H1 (cell line): ENCODE measurements at regions not wholly inside any gene's neighbourhood (a gene's known extent, or its start where the extent isn't known, plus 50 kb on each side); places are given as distances from the start of the nearest gene placed in this dataset.

ENCODE experiments used
- CTCF ChIA-PET: fragments of 300-600 bp; sonication (Branson Sonifier 250); formaldehyde crosslinking; loops from one replicate; lab custom pipeline; 2021; ENCODE audit not compliant: partially characterized antibody; lab: Charles Lee
- POLR2A ChIA-PET: fragments of 300-600 bp; sonication (Branson Sonifier 250); formaldehyde crosslinking; loops from one replicate; lab custom pipeline; 2021; ENCODE audit warnings: inconsistent platforms; ENCODE audit not compliant: partially characterized antibody; lab: Charles Lee
- DNase-seq, 2 experiments: peaks; one replicate each; pipeline versions ENCODE4 v3.0.0 to v3.0.0-alpha.2; 2010 to 2022; ENCODE audit warnings: low spot score in 2 of 2, low read depth in 1 of 2, mixed read lengths in 1 of 2
- FAIRE-seq: peaks from 2 replicates; lab custom pipeline; 2011; peaks lifted over from hg19 to GRCh38; lab: Jason Lieb, UNC
- H2AFZ ChIP-seq: 2 replicates; pipeline ENCODE4 v1.8.1; 2012; ENCODE audit warnings: low read length, inconsistent platforms
- H2AK5ac ChIP-seq: 2 replicates; pipeline ENCODE4 v1.6.1; 2013; ENCODE audit warnings: low read depth, low read length
- H2BK120ac ChIP-seq: replicated peaks from 2 replicates; pipeline ENCODE3; 2013; ENCODE audit warnings: low read depth, low read length, inconsistent platforms
- H2BK12ac ChIP-seq: 2 replicates; pipeline ENCODE4 v1.6.1; 2013; ENCODE audit warnings: low read depth, low read length
- H2BK15ac ChIP-seq: 2 replicates; pipeline ENCODE4 v1.6.1; 2013; ENCODE audit warnings: low read length
- H2BK20ac ChIP-seq: 2 replicates; pipeline ENCODE4 v1.6.1; 2013; ENCODE audit warnings: low read length
- H2BK5ac ChIP-seq: 2 replicates; pipeline ENCODE4 v1.6.1; 2013; ENCODE audit warnings: low read depth, low read length
- H3K14ac ChIP-seq: 2 replicates; pipeline ENCODE4 v1.6.1; 2013; ENCODE audit warnings: inconsistent platforms; ENCODE audit not compliant: insufficient read length
- H3K18ac ChIP-seq: 2 replicates; pipeline ENCODE4 v1.6.1; 2013; ENCODE audit warnings: low read length; ENCODE audit errors: extremely low read depth
- H3K23ac ChIP-seq: 2 replicates; pipeline ENCODE4 v1.6.1; 2013; ENCODE audit warnings: inconsistent platforms; ENCODE audit not compliant: insufficient read length
- H3K23me2 ChIP-seq: 2 replicates; pipeline ENCODE4 v1.6.1; 2013; ENCODE audit warnings: low read depth, low read length
- H3K27ac ChIP-seq: 2 replicates; pipeline ENCODE4 v1.6.1; 2011; ENCODE audit warnings: low read depth, low read length, inconsistent platforms
- H3K27me3 ChIP-seq, 4 experiments: replicated peaks in 1 of 4; 1 replicate in 1 of 4; 2 replicates in 3 of 4; pipeline versions ENCODE4 v1.6.1 to v1.8.1; 2011 to 2013; ENCODE audit warnings: low read length in 3 of 4, mild to moderate bottlenecking in 3 of 4, inconsistent platforms in 2 of 4, mixed read lengths in 2 of 4, moderate library complexity in 1 of 4; ENCODE audit not compliant: control insufficient read depth in 3 of 4, insufficient read depth in 3 of 4; ENCODE audit errors: extremely low read depth in 1 of 4
- H3K36me3 ChIP-seq, 4 experiments: 2 replicates each; pipeline versions ENCODE4 v1.6.1 to v1.8.1; 2011 to 2013; ENCODE audit warnings: mild to moderate bottlenecking in 4 of 4, low read length in 3 of 4, moderate library complexity in 2 of 4, control low read depth in 1 of 4, inconsistent platforms in 1 of 4; ENCODE audit not compliant: insufficient read depth in 4 of 4, control insufficient read depth in 2 of 4
- H3K4ac ChIP-seq: replicated peaks from 2 replicates; pipeline ENCODE3; 2013; ENCODE audit warnings: low read length, low read depth, mixed read lengths, inconsistent platforms; ENCODE audit not compliant: insufficient read length
- H3K4me1 ChIP-seq, 4 experiments: replicated peaks in 1 of 4; 1 replicate in 1 of 4; 2 replicates in 3 of 4; pipeline versions ENCODE4 v1.6.1 to v1.8.1; 2011 to 2013; ENCODE audit warnings: low read length in 3 of 4, inconsistent platforms in 2 of 4, mixed read lengths in 1 of 4; ENCODE audit not compliant: insufficient read depth in 4 of 4, control insufficient read depth in 3 of 4
- H3K4me2 ChIP-seq, 2 experiments: 2 replicates each; pipeline versions ENCODE4 v1.6.1 to v1.8.1; 2011 to 2013; ENCODE audit warnings: low read depth in 2 of 2, low read length in 2 of 2, control low read depth in 1 of 2, inconsistent platforms in 1 of 2, mild to moderate bottlenecking in 1 of 2; ENCODE audit not compliant: insufficient read depth in 1 of 2
- H3K4me3 ChIP-seq, 4 experiments: fragments of 200-600, 300-600 bp in 1 of 4; sonication (generic), shearing (Covaris generic), sonication (Bioruptor Twin) in 1 of 4; 2 replicates each; pipeline versions ENCODE4 v1.5.1 to v1.8.1; 2011 to 2016; ENCODE audit warnings: low read length in 4 of 4, low read depth in 3 of 4, control low read depth in 2 of 4, inconsistent platforms in 2 of 4, mild to moderate bottlenecking in 2 of 4, mixed read lengths in 1 of 4, moderate library complexity in 1 of 4; ENCODE audit not compliant: insufficient read depth in 2 of 4; ENCODE audit errors: extremely low read depth in 1 of 4
- H3K56ac ChIP-seq: replicated peaks from 2 replicates; pipeline ENCODE3; 2013; ENCODE audit warnings: low read depth, mild to moderate bottlenecking, mixed read lengths, low read length, inconsistent platforms; ENCODE audit not compliant: insufficient read length
- H3K79me1 ChIP-seq: 2 replicates; pipeline ENCODE4 v1.6.1; 2013; ENCODE audit warnings: low read depth, low read length, control low read depth
- H3K79me2 ChIP-seq, 2 experiments: 2 replicates each; pipeline versions ENCODE4 v1.6.1 to v1.8.1; 2012 to 2013; ENCODE audit warnings: low read length in 2 of 2, mild to moderate bottlenecking in 2 of 2, inconsistent platforms in 1 of 2; ENCODE audit not compliant: insufficient read depth in 2 of 2, control insufficient read depth in 1 of 2
- H3K9ac ChIP-seq, 4 experiments: replicated peaks in 1 of 4; 1 replicate in 1 of 4; 2 replicates in 3 of 4; pipeline versions ENCODE4 v1.6.1 to v1.8.1; 2011 to 2013; ENCODE audit warnings: low read depth in 3 of 4, low read length in 3 of 4, control low read depth in 2 of 4, mild to moderate bottlenecking in 2 of 4, moderate library complexity in 2 of 4, inconsistent platforms in 1 of 4; ENCODE audit errors: extremely low read depth in 1 of 4
- H3K9me3 ChIP-seq, 2 experiments: 2 replicates each; pipeline versions ENCODE4 v1.6.1 to v1.8.1; 2012 to 2013; ENCODE audit warnings: mild to moderate bottlenecking in 2 of 2, moderate library complexity in 2 of 2, control low read depth in 1 of 2, inconsistent platforms in 1 of 2, low read depth in 1 of 2, low read length in 1 of 2, mixed read lengths in 1 of 2; ENCODE audit not compliant: insufficient read depth in 2 of 2
- H4K20me1 ChIP-seq, 2 experiments: replicated peaks in 1 of 2; 2 replicates each; pipeline versions ENCODE3 to v1.8.1; 2011 to 2013; ENCODE audit warnings: inconsistent platforms in 2 of 2, low read length in 2 of 2, mild to moderate bottlenecking in 1 of 2; ENCODE audit not compliant: insufficient read depth in 2 of 2, control insufficient read depth in 1 of 2
- H4K5ac ChIP-seq: 2 replicates; pipeline ENCODE4 v1.6.1; 2013; ENCODE audit warnings: low read length, low read depth, mixed read lengths, inconsistent platforms; ENCODE audit not compliant: insufficient read length
- H4K8ac ChIP-seq: 2 replicates; pipeline ENCODE4 v1.8.0; 2013; ENCODE audit warnings: mild to moderate bottlenecking, moderate library complexity, low read length, inconsistent platforms; ENCODE audit not compliant: insufficient read depth; ENCODE audit errors: extremely low read depth
- H4K91ac ChIP-seq: replicated peaks from 2 replicates; pipeline ENCODE3; 2013; ENCODE audit warnings: low read length, mixed read lengths, inconsistent platforms; ENCODE audit not compliant: insufficient read length
- JUN ChIP-seq: IDR thresholded peaks from 2 replicates; pipeline ENCODE4 v1.6.1; 2011; ENCODE audit warnings: low read depth, mild to moderate bottlenecking, improper control_type of control experiment, low read length
- KDM1A ChIP-seq: fragments of 200-600, 300-600 bp; sonication (generic); IDR thresholded peaks from 2 replicates; pipeline ENCODE4 v1.7.1; 2016; ENCODE audit warnings: mild to moderate bottlenecking, low read length, borderline replicate concordance
- NANOG ChIP-seq: IDR thresholded peaks from 2 replicates; pipeline ENCODE4 v1.6.1; 2011; ENCODE audit warnings: low read length, low read depth, mild to moderate bottlenecking, inconsistent platforms; ENCODE audit not compliant: insufficient read depth, poor library complexity, severe bottlenecking
- POU5F1 ChIP-seq: IDR thresholded peaks from 2 replicates; pipeline ENCODE4 v1.6.1; 2011; ENCODE audit warnings: low read depth, mild to moderate bottlenecking, low read length, moderate library complexity
- SIN3A ChIP-seq, 2 experiments: IDR thresholded peaks in 1 of 2; conservative IDR thresholded peaks in 1 of 2; 2 replicates each; pipeline ENCODE4 v1.6.1; 2011 to 2012; ENCODE audit warnings: low read length in 2 of 2, improper control_type of control experiment in 1 of 2, low read depth in 1 of 2, mild to moderate bottlenecking in 1 of 2
- SRF ChIP-seq: IDR thresholded peaks from 2 replicates; pipeline ENCODE4 v1.6.1; 2011; ENCODE audit warnings: mild to moderate bottlenecking, low read depth, low read length, moderate library complexity
- TCF12 ChIP-seq: IDR thresholded peaks from 2 replicates; pipeline ENCODE4 v1.6.1; 2011; ENCODE audit warnings: low read depth, mild to moderate bottlenecking, low read length
- whole genome bisulfite sequencing, 2 experiments: shearing (Covaris generic) in 1 of 2; methylation state at CpG; one replicate each; pipeline versions ENCODE4 v1.1.6 to v1.1.7; 2013 to 2015; ENCODE audit warnings: low lambda C conversion rate in 2 of 2, mixed read lengths in 2 of 2, inconsistent platforms in 1 of 2, low coverage in 1 of 2, missing lambda C conversion rate in 1 of 2; ENCODE audit not compliant: insufficient replicate concordance in 2 of 2, insufficient coverage in 1 of 2, insufficient read length in 1 of 2; ENCODE audit errors: extremely low coverage in 1 of 2, missing lambda C conversion rate in 1 of 2; 5-methylcytosine and 5-hydroxymethylcytosine counted together
- TF ChIP-seq, protein P1 (sequence below): IDR thresholded peaks from 2 replicates; pipeline ENCODE4 v1.6.1; 2011; ENCODE audit warnings: low read length, improper control_type of control experiment
- TF ChIP-seq, protein P2 (sequence below): IDR thresholded peaks from 2 replicates; pipeline ENCODE4 v1.6.1; 2012; ENCODE audit warnings: inconsistent platforms
- TF ChIP-seq, protein P3 (sequence below), 3 experiments: IDR thresholded peaks; 1 replicate in 2 of 3; 2 replicates in 1 of 3; pipeline versions ENCODE4 v1.5.1 to v1.6.1; 2011; ENCODE audit warnings: low read length in 3 of 3, mild to moderate bottlenecking in 3 of 3, inconsistent platforms in 2 of 3, low read depth in 1 of 3, moderate library complexity in 1 of 3; ENCODE audit not compliant: insufficient read depth in 1 of 3; ENCODE audit errors: control extremely low read depth in 1 of 3

DNA sequence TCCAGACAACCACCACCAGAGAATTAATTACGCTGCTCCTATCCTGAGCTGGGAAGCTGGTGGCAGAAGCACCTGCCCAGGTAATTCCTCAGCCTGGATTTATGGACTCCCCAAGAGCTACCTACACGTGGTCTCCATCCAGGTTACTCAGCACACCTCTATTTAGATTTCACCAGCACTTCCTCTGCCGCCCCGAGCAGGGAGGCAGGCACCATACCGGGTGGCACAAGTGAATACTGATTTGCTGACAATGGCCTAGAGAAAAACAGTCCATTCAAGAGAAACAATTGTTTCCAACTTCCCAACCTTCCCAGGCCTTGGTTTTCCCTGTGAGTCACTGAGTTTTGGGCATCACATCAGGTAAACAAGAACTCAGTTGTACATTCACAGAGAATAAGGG lies 134.3 kb downstream of the MATN1 start:
- H3K23me2 ChIP-seq: no peaks in the 10 kb centered on the region
- no peak overlapping the region for H3K4ac ChIP-seq
- no peaks in the 10 kb centered on the region for H3K27me3 ChIP-seq
- H2AFZ ChIP-seq: no peak overlapping the region
- no peak for FAIRE-seq
- POLR2A ChIA-PET: no interaction called here
- no peak overlapping the region for H4K91ac ChIP-seq
- H3K14ac ChIP-seq: no peak overlapping the region
- H4K20me1 ChIP-seq: no peaks in the 10 kb centered on the region
- H3K18ac ChIP-seq: no peak overlapping the region
- H3K27ac ChIP-seq: no peak overlapping the region
- H3K9ac ChIP-seq: no peak overlapping the region
- no peak overlapping the region for H2BK12ac ChIP-seq
- no peak overlapping the region for H2BK20ac ChIP-seq
- CTCF ChIA-PET: interaction anchor here (0.8 kb wide), 1 partner anchor 127 kb away, joined by 3 read pairs; no protein-coding TSS in a partner anchor
- H3K9me3 ChIP-seq: peaks cover 0 to 4% of the 10 kb centered on the region in 2 experiments; a peak in 2 of 4 replicates
- H3K56ac ChIP-seq: no peak overlapping the region
- H3K4me1 ChIP-seq: peaks cover 0 to 5% (median under 1%) of the 10 kb centered on the region in 4 experiments; a peak in 2 of 7 replicates
- no peak overlapping the region for H2BK15ac ChIP-seq
- H4K8ac ChIP-seq: no peak overlapping the region
- DNase-seq: no peak
- no peak overlapping the region for H3K4me2 ChIP-seq
- 73% methylated on average over 5 of the region's 5 CpGs; no CpG with 5 or more reads in 1 of the 2 experiments for WGBS, 2 experiments
- no peak overlapping the region for H3K4me3 ChIP-seq
- H3K79me1 ChIP-seq: no peaks in the 10 kb centered on the region
- no peak overlapping the region for H2BK120ac ChIP-seq
- H2BK5ac ChIP-seq: no peak overlapping the region
- H3K36me3 ChIP-seq: no peaks in the 10 kb centered on the region
- H3K79me2 ChIP-seq: no peaks in the 10 kb centered on the region
- no peak overlapping the region for H3K23ac ChIP-seq
- H2AK5ac ChIP-seq: no peak overlapping the region
- no peak overlapping the region for H4K5ac ChIP-seq
- no peak for TF ChIP-seq SIN3A (conservative IDR thresholded peaks at IDR 0.05 in 1 of 2, IDR thresholded peaks at IDR 0.05 in 1 of 2; ENCODE audit: low read depth in 1 of 2, low read length in 2 of 2)
- TF ChIP-seq, protein P1, sequence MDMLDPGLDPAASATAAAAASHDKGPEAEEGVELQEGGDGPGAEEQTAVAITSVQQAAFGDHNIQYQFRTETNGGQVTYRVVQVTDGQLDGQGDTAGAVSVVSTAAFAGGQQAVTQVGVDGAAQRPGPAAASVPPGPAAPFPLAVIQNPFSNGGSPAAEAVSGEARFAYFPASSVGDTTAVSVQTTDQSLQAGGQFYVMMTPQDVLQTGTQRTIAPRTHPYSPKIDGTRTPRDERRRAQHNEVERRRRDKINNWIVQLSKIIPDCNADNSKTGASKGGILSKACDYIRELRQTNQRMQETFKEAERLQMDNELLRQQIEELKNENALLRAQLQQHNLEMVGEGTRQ: no peak
- TF ChIP-seq, protein P2, sequence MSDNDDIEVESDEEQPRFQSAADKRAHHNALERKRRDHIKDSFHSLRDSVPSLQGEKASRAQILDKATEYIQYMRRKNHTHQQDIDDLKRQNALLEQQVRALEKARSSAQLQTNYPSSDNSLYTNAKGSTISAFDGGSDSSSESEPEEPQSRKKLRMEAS: no peak
- TF ChIP-seq NANOG: no peak
- TF ChIP-seq JUN: no peak
- TF ChIP-seq, protein P3, sequence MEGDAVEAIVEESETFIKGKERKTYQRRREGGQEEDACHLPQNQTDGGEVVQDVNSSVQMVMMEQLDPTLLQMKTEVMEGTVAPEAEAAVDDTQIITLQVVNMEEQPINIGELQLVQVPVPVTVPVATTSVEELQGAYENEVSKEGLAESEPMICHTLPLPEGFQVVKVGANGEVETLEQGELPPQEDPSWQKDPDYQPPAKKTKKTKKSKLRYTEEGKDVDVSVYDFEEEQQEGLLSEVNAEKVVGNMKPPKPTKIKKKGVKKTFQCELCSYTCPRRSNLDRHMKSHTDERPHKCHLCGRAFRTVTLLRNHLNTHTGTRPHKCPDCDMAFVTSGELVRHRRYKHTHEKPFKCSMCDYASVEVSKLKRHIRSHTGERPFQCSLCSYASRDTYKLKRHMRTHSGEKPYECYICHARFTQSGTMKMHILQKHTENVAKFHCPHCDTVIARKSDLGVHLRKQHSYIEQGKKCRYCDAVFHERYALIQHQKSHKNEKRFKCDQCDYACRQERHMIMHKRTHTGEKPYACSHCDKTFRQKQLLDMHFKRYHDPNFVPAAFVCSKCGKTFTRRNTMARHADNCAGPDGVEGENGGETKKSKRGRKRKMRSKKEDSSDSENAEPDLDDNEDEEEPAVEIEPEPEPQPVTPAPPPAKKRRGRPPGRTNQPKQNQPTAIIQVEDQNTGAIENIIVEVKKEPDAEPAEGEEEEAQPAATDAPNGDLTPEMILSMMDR (IDR thresholded peaks at IDR 0.05; ENCODE audit: control extremely low read depth in 1 of 3, insufficient read depth in 1 of 3, low read depth in 1 of 3, low read length in 3 of 3): no peak
- TF ChIP-seq KDM1A: no peak
- no peak for TF ChIP-seq POU5F1
- no peak for TF ChIP-seq TCF12
- no peak for TF ChIP-seq SRF
